ENCODE measurements at regions not wholly inside any gene's neighbourhood (a gene's known extent, or its start where the extent isn't known, plus 50 kb on each side); places are given as distances from the start of the nearest gene placed in this dataset.

- no peak for TF ChIP-seq CTCF (IDR thresholded peaks at IDR 0.05; ENCODE audit: extremely low read depth, missing control alignments)
Observed at GRCh38 chr4:184306949-184307348, 89.3 kb upstream of the ENPP6 start.

GRCh38 chr4:184306470-184306869 is 88.8 kb upstream of the ENPP6 start:
- TF ChIP-seq CTCF (IDR thresholded peaks at IDR 0.05; ENCODE audit: extremely low read depth, missing control alignments) = no peak
- DNase-seq (ENCODE audit: low spot score) = no peak

More at GRCh38 chr4:184306949-184307348, 89.3 kb upstream of the ENPP6 start:
- DNase-seq (ENCODE audit: low spot score) = no peak

GRCh38 chr4:184300816-184301215 is 83.1 kb upstream of the ENPP6 start:
- no peak for DNase-seq (ENCODE audit: low spot score)
- TF ChIP-seq CTCF (IDR thresholded peaks at IDR 0.05; ENCODE audit: extremely low read depth, missing control alignments) = no peak

GRCh38 chr4:184298254-184298653 is 80.6 kb upstream of the ENPP6 start:
- DNase-seq (ENCODE audit: low spot score) = no peak
- TF ChIP-seq CTCF (IDR thresholded peaks at IDR 0.05; ENCODE audit: extremely low read depth, missing control alignments) = no peak

- DNase-seq (ENCODE audit: low spot score) = no peak
- no peak for TF ChIP-seq CTCF (IDR thresholded peaks at IDR 0.05; ENCODE audit: extremely low read depth, missing control alignments)
Observed at GRCh38 chr4:184295206-184295605, 77.5 kb upstream of the ENPP6 start.

GRCh38 chr4:184294606-184295133 is 77.0 kb upstream of the ENPP6 start:
- DNase-seq (ENCODE audit: low spot score) = no peak
- TF ChIP-seq CTCF (IDR thresholded peaks at IDR 0.05; ENCODE audit: extremely low read depth, missing control alignments) = no peak

GRCh38 chr4:184293552-184293951 is 75.9 kb upstream of the ENPP6 start:
- DNase-seq (ENCODE audit: low spot score) = no peak

More at GRCh38 chr4:184293552-184293951, 75.9 kb upstream of the ENPP6 start:
- TF ChIP-seq CTCF (IDR thresholded peaks at IDR 0.05; ENCODE audit: extremely low read depth, missing control alignments) = no peak
